ENCODE measurements at regions not wholly inside any gene's neighbourhood (a gene's known extent, or its start where the extent isn't known, plus 50 kb on each side); places are given as distances from the start of the nearest gene placed in this dataset.

DNA sequence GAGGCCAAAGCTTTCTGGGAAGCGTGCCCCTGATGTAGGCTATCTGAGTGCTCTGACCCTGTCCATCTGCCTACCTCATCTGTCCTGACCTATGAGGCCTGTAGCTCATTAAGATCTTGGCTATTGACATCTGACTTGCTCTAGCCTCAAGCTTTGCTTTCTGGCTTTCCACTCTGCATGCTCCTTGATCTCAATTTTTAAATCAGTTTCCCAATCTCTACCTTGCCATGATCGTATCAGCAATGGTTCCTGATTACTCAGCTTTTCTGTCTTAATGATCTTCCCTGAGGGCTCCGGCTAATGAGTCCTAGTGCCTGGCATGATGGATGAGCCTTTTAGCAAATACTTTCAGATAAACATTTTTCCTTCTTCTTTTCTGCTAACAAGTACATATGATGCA lies 262.0 kb downstream of the NDFIP2 start:
- no peak for TF ChIP-seq CTCF (IDR thresholded peaks at IDR 0.05)
- no peak for TF ChIP-seq POLR2A (IDR thresholded peaks at IDR 0.05)

Data from heart left ventricle (tissue), 13 donors.